CD4-positive, alpha-beta T cell treated with Interleukin-17A for 4 hours (primary cell): ENCODE measurements at regions not wholly inside any gene's neighbourhood (a gene's known extent, or its start where the extent isn't known, plus 50 kb on each side); places are given as distances from the start of the nearest gene placed in this dataset.
"Not testable (repeated sequence)": the region's sequence is repeated elsewhere in the genome, so short reads cannot be mapped to it uniquely, and the experiment has no call there.

ENCODE experiments used
- DNase-seq: peaks from one replicate; pipeline ENCODE4 v3.0.0-alpha.2; 2020; ENCODE audit warnings: mixed read lengths

GRCh38 chr19:30856786-30857185, 484.6 kb downstream of the ZNF536 start:
- DNase-seq: no peak

GRCh38 chr19:30856376-30856775, 484.2 kb downstream of the ZNF536 start:
- DNase-seq: no peak

- DNase-seq: no peak
Observed at GRCh38 chr19:30855442-30855841, 483.3 kb downstream of the ZNF536 start.

GRCh38 chr19:30854661-30855060, 482.5 kb downstream of the ZNF536 start:
- DNase-seq: no peak

- DNase-seq: no peak
Observed at GRCh38 chr19:30854207-30854606, 482.0 kb downstream of the ZNF536 start.

GRCh38 chr19:30853036-30853435, 480.9 kb downstream of the ZNF536 start:
- no peak for DNase-seq

- DNase-seq: no peak
Observed at GRCh38 chr19:30852168-30852567, 480.0 kb downstream of the ZNF536 start.

- DNase-seq: no peak
Observed at GRCh38 chr19:30851646-30852045, 479.5 kb downstream of the ZNF536 start.

- no peak for DNase-seq
Observed at GRCh38 chr19:30848636-30849425, 476.6 kb downstream of the ZNF536 start.

- no peak for DNase-seq
Observed at GRCh38 chr19:30846102-30846501, 473.9 kb downstream of the ZNF536 start.

GRCh38 chr19:30842926-30843325, 470.7 kb downstream of the ZNF536 start:
- DNase-seq: no peak

- no peak for DNase-seq
Observed at GRCh38 chr19:30841934-30842333, 469.8 kb downstream of the ZNF536 start.

- DNase-seq: no peak
Observed at GRCh38 chr19:30830875-30831274, 458.7 kb downstream of the ZNF536 start.

- not testable (repeated sequence) for DNase-seq
Observed at GRCh38 chr19:30825505-30825904, 453.3 kb downstream of the ZNF536 start.

GRCh38 chr19:30824809-30825208, 452.6 kb downstream of the ZNF536 start:
- no peak for DNase-seq

GRCh38 chr19:30817965-30818567, 445.9 kb downstream of the ZNF536 start:
- no peak for DNase-seq

- DNase-seq: no peak
Observed at GRCh38 chr19:30817197-30817596, 445.0 kb downstream of the ZNF536 start.

- DNase-seq: no peak
Observed at GRCh38 chr19:30815889-30816580, 443.9 kb downstream of the ZNF536 start.

- DNase-seq: no peak
Observed at GRCh38 chr19:30812099-30812678, 440.0 kb downstream of the ZNF536 start.

- DNase-seq: no peak
Observed at GRCh38 chr19:30811397-30812098, 439.4 kb downstream of the ZNF536 start.

GRCh38 chr19:30810726-30811125, 438.5 kb downstream of the ZNF536 start:
- DNase-seq: no peak

GRCh38 chr19:30807278-30807677, 435.1 kb downstream of the ZNF536 start:
- no peak for DNase-seq

GRCh38 chr19:30806311-30806710, 434.1 kb downstream of the ZNF536 start:
- no peak for DNase-seq
